ENCODE measurements at regions not wholly inside any gene's neighbourhood (a gene's known extent, or its start where the extent isn't known, plus 50 kb on each side); places are given as distances from the start of the nearest gene placed in this dataset.

- Histone ChIP-seq H3K27ac (no peak overlapping the region), H4K20me1 (ENCODE audit: insufficient read depth) (no peaks in the 10 kb centered on the region), H3K4me1 (ENCODE audit: low read depth, poor library complexity, severe bottlenecking) (no peaks in the 10 kb centered on the region), H2AFZ (ENCODE audit: low read depth) (no peak overlapping the region), H3K36me3 (ENCODE audit: insufficient read depth) (no peaks in the 10 kb centered on the region), H3K9ac (no peak overlapping the region), H3K4me3 (IDR thresholded peaks at IDR 0.05; ENCODE audit: insufficient read depth, low read depth, low read length) (no peak overlapping the region), H3K79me2 (ENCODE audit: insufficient read depth, low read depth) (no peaks in the 10 kb centered on the region), H3K4me2 (no peak overlapping the region), H3K27me3 (ENCODE audit: insufficient read depth, low read depth) (no peaks in the 10 kb centered on the region)
- TF ChIP-seq CTCF (conservative IDR thresholded peaks at IDR 0.05; ENCODE audit: low read depth, low read length) = no peak
Observed at GRCh38 chr12:87021400-87021799, 765.2 kb upstream of the MGAT4C start.

GRCh38 chr12:87020071-87020470, 763.9 kb upstream of the MGAT4C start:
- no peak for TF ChIP-seq CTCF (conservative IDR thresholded peaks at IDR 0.05; ENCODE audit: low read depth, low read length)
- Histone ChIP-seq H3K27ac (no peak overlapping the region), H3K4me3 (IDR thresholded peaks at IDR 0.05; ENCODE audit: insufficient read depth, low read depth, low read length) (no peak overlapping the region), H3K36me3 (ENCODE audit: insufficient read depth) (no peaks in the 10 kb centered on the region), H3K27me3 (ENCODE audit: insufficient read depth, low read depth) (no peaks in the 10 kb centered on the region), H3K4me2 (no peak overlapping the region), H4K20me1 (ENCODE audit: insufficient read depth) (no peaks in the 10 kb centered on the region), H3K79me2 (ENCODE audit: insufficient read depth, low read depth) (no peaks in the 10 kb centered on the region), H3K9ac (no peak overlapping the region), H3K4me1 (ENCODE audit: low read depth, poor library complexity, severe bottlenecking) (no peaks in the 10 kb centered on the region), H2AFZ (ENCODE audit: low read depth) (no peak overlapping the region)

- Histone ChIP-seq H4K20me1 (ENCODE audit: insufficient read depth) (no peaks in the 10 kb centered on the region), H3K9ac (no peak overlapping the region), H3K4me2 (no peak overlapping the region), H3K79me2 (ENCODE audit: insufficient read depth, low read depth) (no peaks in the 10 kb centered on the region), H3K4me3 (IDR thresholded peaks at IDR 0.05; ENCODE audit: insufficient read depth, low read depth, low read length) (no peak overlapping the region), H3K36me3 (ENCODE audit: insufficient read depth) (no peaks in the 10 kb centered on the region), H2AFZ (ENCODE audit: low read depth) (no peak overlapping the region), H3K27ac (no peak overlapping the region), H3K27me3 (ENCODE audit: insufficient read depth, low read depth) (no peaks in the 10 kb centered on the region), H3K4me1 (ENCODE audit: low read depth, poor library complexity, severe bottlenecking) (no peaks in the 10 kb centered on the region)
- TF ChIP-seq CTCF (conservative IDR thresholded peaks at IDR 0.05; ENCODE audit: low read depth, low read length) = no peak
Observed at GRCh38 chr12:87015352-87015751, 759.2 kb upstream of the MGAT4C start.

- Histone ChIP-seq H3K27ac (no peak overlapping the region), H3K4me2 (no peak overlapping the region), H4K20me1 (ENCODE audit: insufficient read depth) (no peaks in the 10 kb centered on the region), H3K4me1 (ENCODE audit: low read depth, poor library complexity, severe bottlenecking) (no peaks in the 10 kb centered on the region), H3K9ac (no peak overlapping the region), H3K79me2 (ENCODE audit: insufficient read depth, low read depth) (no peaks in the 10 kb centered on the region), H3K4me3 (IDR thresholded peaks at IDR 0.05; ENCODE audit: insufficient read depth, low read depth, low read length) (no peak overlapping the region), H3K36me3 (ENCODE audit: insufficient read depth) (no peaks in the 10 kb centered on the region), H3K27me3 (ENCODE audit: insufficient read depth, low read depth) (no peaks in the 10 kb centered on the region), H2AFZ (ENCODE audit: low read depth) (no peak overlapping the region)
- TF ChIP-seq CTCF (conservative IDR thresholded peaks at IDR 0.05; ENCODE audit: low read depth, low read length) = no peak
Observed at GRCh38 chr12:87008785-87009384, 752.7 kb upstream of the MGAT4C start.

Data from KMS-11 (cell line).